COLO668 (cell line): ENCODE measurements at regions not wholly inside any gene's neighbourhood (a gene's known extent, or its start where the extent isn't known, plus 50 kb on each side); places are given as distances from the start of the nearest gene placed in this dataset.

ENCODE experiments used
- DNase-seq: peaks from one replicate; lab custom pipeline; 2025; ENCODE audit not compliant: unreplicated experiment; lab: John Stamatoyannopoulos, UW

DNA sequence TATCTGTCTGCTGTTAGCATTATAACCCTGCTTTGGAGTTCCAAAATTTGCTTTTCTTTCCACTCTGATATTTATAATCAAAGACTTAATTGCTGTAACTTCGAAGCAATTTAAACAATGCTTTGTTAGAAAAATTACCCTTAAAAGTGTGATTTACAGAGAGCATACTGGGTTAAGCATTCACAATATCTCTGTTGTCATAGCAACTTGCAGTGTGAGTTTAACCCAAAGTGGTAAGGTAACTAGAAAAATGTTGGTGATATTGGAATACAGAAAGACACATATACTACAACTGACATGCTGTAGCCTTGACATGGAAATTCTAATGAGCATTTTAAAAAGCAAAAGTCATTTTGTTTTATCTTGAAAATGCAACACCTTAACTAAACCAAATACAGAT, 70.4 kb upstream of the SMLR1 start:
- DNase-seq = no peak

DNA sequence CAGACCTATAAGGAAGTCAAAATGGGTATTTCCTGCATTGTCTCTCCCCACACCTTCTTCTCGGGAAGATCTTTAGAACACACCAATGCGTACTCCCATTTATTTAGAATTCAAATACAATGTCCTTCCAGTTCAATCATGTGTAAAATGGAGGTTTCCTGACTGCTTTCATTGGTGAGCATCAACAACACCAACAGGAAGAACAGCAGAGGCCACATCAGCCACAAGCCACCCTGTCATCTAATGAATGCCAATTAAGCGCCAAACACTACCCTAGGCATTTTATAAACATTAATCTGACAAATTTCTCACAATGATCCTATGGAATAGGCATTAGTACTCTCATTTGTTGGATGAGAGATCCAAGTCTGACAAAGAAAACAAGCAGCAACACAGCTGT, 68.4 kb upstream of the SMLR1 start:
- no peak for DNase-seq

DNA sequence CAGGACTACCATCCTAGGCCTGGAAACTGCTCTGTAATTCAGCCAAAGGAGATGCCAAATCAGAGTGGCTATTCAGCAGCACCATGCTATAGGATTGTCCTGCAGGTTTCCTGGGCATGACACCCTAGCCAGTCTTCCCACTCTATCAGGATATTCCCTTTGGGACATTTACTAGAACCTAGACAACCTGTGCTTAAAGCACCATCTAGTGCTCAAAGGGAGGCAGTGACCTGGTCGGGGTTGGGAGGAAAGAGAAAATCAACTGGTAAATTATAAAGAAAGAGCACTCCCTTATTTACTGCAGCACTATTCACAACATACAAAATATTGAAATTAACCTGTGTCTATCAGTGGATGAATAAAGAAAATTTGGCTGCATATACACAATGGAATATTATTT, 67.2 kb upstream of the SMLR1 start:
- DNase-seq = no peak

DNA sequence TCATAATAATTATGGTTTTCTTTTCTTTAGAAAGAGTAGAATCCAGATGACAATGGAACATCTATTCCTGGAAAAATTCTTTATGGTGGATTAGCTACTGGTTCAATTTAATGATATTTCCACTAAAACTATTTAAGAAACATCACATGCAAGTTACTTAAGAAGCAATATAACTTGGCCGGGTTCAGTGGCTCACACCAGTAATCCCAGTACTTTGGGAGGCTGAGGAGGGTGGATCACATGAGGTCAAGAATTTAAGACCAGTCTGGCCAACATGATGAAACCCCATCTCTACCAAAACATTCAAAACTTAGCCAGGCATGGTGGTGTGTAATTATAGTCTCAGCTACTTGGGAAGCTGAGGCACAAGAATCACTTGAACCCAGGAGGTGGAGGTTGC, 65.9 kb upstream of the SMLR1 start:
- no peak for DNase-seq

DNA sequence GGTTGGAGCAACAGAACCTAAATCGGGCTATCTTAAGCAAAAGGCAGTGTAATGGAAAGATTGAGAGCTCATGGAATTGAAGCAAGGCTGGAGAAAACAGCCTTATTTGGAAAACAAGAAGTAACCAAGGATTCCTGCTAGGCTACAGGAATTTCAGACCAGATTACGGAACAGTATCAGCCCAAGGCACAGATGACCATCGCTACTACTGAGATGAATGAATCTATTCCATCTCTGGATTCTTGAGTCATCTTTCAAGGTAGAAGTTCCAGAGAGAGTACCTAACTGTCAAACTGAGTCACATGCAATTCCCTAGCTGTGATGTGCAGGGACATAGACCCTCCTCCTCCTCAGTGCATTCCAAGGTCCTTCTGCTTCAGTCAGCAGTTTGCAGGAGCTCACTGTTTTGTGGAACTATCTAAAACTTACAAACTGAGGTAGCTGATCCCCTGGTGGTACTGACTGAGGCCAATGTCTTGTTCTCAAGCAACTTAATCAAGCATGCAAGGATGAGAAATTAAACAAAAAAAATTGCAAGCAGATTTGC, 62.0 kb upstream of the SMLR1 start:
- DNase-seq = no peak

DNA sequence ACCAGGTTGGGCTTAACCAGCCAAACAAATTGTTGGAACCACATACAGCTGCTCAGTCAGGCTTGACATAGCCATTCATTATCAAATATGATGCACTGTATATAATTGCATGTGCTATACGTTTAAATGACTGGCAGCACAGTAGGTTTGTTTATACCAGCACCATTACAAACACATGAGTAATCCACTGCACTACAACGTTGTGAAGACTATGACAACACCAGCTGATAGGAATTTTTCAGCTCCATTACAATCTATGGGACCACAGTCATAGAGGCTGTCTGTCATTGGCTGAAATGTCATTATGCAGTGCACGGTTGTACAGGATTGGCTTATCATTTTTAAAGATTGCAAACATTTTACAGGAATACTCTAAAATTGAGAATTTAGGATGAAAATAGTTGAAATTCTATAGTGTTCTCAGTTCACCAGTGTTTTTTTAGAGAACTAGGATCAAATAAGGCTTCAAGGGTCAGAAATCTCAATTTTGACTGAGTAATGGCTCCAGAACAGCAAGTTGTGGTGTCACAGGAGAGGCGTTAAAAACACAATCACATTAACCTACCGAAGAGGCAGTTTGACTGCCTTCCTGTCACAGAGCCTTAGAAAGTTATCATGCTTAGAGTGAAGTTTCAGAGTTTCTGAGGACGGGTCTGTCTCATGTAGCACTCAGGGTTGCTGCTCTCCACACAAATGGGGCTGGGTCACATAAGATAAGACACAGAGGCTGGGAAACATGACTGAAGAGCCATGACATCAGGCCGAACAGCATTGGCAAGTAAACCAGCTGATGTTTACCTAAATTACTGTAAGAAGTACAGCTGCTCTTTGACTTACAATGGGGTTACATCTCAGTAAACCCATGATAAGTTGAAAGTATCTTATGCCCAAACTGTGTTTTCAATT, 60.7 kb upstream of the SMLR1 start:
- no peak for DNase-seq

DNA sequence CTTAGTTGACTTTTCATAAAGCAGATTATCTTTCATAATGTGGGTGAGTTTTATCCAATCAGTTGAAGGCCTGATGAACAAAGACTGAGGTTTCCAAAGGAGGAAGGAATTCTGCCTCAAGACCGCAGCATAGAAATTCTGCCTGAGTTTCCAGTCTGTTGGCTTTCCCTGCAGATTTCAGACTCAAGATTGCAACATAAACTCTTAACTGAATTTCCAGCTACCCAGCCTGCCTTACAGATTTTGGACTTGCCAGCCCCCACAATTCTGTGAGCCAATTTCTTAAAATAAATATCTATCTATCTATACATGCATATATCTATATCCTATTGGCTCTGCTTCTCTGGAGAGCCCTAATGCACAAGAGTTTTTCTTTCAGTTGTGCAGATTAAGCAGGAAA, 57.3 kb upstream of the SMLR1 start:
- no peak for DNase-seq

DNA sequence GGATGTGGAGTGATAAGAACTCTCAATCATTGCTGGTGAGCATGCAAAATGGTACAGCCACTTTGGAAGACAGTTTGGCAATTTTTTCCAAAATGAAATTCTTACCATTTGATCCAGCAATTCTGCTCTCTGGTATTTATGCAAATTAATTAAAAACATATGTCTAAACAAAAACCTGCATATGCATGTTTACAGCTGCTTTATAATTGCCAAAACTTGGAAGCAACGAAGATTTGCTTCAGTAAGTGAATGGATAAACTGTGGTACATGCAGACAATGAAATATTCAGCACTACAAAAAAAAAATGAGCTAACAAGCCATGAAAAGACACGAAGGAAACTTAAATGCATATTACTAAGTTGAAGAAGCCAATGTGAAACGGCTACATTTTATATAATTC, 55.5 kb upstream of the SMLR1 start:
- DNase-seq = no peak

DNA sequence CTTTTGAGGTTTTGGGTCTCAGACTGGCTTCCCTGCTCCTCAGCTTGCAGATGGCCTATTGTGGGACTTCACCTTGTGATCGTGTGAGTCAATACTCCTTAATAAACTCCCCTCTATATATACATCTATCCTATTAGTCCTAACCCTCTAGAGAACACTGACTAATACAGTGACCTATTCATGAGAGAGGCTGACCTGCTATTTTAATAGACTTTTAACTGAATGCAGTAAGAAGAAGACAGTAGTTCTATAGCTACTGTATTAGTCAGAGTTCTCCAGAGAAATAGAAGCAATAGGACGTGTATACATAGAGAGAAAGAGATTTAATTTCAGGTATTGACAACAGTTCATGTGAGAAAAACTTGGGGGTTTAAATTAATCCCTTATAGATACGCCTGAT, 53.3 kb upstream of the SMLR1 start:
- DNase-seq = no peak

DNA sequence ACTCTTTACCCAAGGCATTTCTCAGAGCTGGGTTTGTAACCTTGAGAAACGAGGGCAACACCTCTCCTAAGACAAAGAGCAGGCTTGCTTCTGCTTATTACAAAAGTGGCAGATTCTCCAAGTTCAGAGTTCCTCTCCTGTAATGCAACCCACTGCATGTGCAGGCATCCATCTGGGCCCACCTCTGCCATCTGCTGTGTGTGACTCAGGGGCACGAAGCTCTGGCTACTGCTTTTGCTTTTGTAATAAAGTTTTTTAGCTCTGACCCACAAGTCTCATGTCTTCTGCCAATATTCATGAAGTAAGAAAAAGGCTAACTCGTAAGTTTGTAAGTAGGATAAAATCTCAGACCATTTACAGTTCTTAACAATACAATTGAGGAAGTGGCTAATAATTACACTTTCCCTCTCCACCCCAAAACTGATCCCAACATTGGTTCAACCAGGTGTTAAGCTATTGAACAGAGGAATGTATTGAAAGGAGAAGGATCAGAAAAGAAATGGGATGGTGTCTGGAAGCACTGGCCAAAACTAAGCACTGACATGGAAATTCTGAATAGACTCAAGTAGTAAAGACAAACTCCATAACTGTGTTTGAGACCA, 51.7 kb upstream of the SMLR1 start:
- DNase-seq = no peak

DNA sequence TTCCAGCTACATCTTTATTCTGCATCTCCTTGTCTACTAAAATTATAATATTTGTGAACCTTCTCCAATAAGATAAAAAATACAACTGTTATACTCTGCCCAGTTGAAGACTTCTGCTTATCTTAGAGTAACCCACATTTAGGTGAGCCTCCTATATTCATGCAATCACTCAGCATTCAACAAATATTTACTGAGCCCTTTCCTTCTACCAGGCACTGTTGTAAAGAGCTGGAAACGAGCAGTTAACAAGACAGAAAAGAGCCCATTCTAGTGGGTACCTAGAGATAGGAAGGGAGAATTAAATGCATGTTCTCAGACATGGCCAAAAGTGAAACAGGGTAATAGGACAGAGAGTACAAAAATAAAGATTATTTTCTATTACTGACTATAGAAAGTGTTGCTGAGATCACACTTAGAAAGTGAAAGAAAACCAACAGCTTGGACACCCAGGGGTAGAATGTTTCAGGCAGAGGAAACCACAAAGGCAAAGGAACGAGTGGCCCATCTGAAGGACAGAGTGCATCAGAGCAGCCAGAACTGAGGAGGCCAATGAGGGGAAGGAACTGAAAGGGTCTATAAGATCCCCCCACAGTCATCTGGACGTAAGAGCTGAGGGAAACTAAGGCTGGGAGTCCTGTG, 50.8 kb upstream of the SMLR1 start:
- no peak for DNase-seq
